Dermis blood vessel endothelial cell (primary cell): ENCODE measurements at regions not wholly inside any gene's neighbourhood (a gene's known extent, or its start where the extent isn't known, plus 50 kb on each side); places are given as distances from the start of the nearest gene placed in this dataset.
"Not testable (repeated sequence)": the region's sequence is repeated elsewhere in the genome, so short reads cannot be mapped to it uniquely, and the experiment has no call there.

ENCODE experiments used
- DNase-seq: peaks from one replicate; pipeline ENCODE4 v3.0.0; 2010

DNA sequence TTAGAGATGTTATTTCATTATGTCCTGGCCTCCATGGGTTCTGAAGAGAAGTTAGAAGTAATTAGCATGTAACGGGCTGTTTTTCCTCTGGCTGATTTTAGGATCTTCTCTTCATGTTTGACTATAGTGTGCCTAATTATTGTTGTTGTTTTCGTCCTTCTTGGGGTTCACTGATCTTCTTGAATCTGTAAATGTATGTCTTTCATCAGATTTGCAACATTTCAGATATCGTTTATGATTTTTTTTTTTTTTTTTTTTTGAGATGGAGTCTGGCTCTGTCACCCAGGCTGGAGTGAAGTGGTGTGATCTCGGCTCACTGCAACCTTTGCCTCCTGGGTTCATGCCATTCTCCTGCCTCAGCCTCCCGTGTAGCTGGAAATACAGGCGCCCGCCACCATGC is 246.7 kb downstream of the TFAP2C start:
- DNase-seq, result no peak

DNA sequence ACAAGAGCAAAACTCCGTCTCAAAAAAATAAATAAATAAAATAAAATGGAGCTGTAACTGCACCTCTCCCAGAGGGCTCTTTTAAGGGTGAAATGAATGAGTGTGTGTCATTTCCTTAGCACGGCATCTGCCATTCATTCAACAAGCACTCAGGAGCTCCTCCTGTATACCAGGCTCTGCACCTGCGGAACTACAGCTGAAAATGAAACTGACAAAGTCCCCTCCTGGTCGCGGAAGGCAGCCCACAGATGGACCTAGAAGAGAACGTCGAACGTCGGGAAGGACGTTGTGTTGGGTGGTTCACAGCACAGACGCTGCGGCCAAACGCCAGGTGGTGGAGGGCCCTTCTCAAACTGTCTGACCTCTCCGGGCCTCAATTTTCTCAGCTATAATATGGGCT is 256.4 kb downstream of the TFAP2C start:
- no peak for DNase-seq

DNA sequence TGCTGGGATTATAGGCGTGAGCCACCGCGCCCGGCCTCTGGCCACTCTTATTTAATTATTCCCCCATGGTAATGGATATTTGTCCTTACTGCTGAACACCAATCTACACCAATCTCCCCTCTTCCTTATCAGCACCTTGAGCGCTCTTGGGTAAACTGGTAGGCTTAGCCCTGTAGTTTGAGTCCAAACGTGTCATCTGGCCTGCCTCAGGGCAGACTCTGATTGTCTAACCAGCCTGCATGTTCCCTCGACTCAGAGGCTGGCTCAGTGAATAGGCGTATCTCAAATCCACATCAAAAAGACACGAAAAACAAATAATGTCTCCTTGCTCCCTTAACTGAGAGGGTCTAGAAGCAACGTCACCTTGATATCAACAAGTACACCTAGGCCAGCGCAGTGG is 260.9 kb downstream of the TFAP2C start:
- no peak for DNase-seq

DNA sequence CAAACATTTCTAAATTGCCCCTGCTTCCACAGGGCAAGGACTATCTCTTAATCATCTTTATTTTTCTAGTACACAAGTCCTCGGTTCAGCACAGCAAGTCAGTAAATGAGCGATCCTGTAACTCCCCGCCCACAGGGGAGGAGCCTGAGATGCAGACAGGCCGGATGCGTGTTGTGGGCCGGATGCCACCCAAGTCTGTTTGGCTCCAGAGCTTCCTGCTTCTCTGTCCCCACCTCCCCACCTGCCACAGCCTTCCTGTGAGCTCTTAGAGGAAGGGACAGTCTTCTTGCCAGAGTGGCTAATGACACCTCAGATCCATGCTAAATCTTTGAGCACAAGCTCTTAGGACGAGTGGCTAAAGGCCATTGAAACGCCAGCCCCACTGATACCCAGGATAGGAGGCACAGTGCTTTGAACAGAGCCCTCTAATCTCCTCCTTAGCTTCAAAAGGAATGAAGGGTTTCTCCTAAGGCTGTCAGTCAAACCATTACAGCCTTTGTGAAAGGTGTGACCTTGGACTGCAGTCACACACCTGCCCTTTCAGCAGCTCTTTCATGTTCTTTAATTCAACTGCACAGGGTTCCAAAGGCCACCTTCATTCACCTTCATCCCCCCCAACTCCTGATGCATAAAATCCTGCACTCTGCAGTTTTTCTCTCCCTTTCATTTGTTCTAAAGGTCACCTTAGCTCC is 264.3 kb downstream of the TFAP2C start:
- no peak for DNase-seq

DNA sequence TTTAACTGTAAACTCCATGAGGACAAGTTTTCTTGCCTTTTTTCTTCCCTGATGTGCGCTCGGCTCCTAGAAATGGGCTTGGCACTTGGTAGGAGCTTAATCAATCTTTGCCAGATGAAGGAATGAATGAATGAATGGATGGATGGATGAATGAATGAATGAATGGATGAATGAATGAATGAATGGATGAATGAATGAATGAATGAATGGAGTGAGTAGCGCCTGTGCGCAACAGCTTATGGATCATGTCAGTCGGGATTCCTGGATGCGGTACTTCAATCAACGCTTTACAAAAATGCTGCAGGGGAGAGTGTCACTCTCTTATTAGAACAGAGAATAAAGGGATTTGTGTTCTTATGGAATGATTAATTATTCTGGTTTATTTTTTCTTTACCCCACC is 267.3 kb downstream of the TFAP2C start:
- DNase-seq, result no peak

DNA sequence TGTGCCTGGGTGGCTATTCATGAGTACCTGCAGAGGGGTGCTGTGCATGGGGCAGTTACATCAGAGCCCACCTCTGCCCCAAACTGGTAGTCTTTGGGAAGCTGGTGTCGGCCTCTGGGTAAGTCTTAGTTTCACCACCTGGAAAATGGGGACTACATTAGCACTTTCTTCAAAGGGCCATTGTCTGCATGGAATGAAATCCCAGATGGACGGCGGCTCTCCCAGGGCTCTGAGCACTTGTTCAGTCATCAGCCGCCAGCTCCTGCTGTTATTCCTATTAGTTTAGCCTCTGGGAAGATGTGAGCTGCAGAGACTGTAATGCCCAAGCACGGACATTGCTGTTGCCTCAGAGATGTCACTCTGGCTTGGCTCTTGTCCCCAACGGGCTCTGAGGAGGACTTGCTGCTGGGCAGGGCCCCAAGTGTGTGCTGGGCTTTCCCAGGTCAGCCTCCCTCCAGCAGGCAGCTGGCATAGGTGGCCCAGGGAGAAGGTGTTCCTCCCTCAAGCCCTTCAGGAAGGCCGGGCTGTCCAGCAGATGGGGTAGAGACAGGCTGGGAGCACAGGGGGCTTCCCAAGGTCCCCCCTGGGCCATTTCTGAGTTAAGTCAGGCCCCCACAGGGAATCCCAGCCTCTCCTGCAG is 268.3 kb downstream of the TFAP2C start:
- no peak for DNase-seq

DNA sequence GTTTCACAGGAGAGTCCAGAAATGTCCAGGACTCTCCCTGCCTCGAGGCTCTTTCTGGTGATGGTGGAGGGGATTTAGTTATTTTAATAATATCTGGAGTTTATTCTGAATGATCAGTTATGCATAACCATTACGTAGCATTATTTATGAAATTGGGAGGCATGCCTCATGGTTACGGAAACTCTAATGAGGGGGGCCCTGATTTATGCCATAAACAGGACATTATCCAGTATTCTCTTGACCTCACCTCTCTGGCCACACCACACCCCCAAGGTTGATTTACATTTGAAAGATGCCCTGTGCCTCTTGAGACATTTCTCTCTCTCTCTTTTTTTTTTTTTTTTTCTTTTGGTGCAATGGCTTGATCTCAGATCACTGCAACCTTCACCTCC is 268.8 kb downstream of the TFAP2C start:
- no peak for DNase-seq

DNA sequence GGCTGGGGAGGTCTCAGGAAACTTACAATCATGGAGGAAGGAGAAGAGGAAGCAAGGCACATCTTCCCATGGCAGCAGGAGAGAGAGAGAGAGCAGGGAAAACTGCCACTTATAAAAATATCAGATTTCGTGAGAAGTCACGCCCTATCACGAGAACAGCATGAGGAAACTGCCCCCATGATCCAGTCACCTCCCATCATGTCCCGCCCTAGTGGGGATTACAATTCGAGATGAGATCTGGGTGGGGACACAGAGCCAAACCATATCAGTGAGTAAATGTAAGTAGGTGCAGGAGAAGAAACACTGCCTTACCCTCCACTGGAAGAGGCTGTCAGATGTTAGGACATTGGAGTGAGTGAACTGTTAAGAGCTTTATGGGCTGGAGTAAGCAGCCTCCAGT is 270.4 kb downstream of the TFAP2C start:
- no peak for DNase-seq

DNA sequence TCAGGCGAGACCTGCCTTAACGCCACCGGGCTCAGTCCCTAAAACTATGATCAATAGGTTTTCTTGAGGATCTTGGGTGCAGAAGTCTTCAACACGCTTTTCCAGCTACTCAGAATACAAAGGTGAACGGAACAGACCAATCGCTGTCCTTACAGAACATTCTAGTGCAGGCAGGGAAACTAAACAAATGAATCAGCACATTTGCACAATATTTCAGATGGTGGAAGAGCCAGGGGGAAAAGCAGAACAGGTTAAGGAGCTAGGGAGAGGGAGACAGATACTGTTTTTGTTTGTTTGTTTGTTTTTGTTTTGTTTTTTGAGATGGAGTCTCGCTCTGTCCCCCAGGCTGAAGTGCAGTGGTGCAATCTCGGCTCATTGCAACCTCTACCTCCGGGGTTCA is 271.1 kb downstream of the TFAP2C start:
- no peak for DNase-seq

DNA sequence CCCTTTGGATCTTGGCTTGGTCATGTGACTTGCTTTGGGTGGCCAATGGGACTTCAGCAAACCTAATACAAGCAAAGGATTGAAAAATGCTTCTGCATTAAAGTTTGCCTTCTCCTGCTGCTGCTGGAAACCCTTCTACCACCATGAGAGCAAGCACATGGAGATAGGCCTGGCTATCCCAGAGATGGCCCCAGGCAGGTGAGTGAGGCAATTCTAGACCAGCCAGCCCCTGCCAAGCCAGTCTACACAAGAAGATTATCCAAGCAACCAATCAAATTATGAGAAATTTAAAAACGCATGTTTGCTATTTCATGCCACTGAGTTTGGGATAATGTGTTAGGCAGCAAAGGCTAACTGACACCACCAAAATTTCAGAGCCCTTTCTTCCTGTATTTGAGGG is 274.3 kb downstream of the TFAP2C start:
- no peak for DNase-seq

DNA sequence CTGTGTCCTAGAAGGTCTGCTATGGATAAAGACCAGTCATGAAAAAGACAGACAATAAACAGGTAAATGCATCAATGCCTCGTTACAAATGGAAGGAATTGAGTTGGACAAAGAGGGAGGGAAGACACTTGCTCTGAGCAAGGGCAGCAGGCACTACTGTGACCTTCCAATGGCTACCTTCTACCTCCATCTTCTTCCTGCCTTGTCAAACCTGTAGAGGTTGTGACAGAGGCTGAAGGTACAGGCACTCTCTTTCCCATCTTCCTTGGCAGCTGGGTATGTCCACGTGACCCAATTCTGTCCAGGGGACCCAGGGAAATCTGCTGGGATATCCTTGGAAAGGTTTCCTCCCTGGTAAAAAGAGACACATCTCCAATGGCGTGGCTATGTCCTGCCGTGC is 274.8 kb downstream of the TFAP2C start:
- DNase-seq, result no peak

DNA sequence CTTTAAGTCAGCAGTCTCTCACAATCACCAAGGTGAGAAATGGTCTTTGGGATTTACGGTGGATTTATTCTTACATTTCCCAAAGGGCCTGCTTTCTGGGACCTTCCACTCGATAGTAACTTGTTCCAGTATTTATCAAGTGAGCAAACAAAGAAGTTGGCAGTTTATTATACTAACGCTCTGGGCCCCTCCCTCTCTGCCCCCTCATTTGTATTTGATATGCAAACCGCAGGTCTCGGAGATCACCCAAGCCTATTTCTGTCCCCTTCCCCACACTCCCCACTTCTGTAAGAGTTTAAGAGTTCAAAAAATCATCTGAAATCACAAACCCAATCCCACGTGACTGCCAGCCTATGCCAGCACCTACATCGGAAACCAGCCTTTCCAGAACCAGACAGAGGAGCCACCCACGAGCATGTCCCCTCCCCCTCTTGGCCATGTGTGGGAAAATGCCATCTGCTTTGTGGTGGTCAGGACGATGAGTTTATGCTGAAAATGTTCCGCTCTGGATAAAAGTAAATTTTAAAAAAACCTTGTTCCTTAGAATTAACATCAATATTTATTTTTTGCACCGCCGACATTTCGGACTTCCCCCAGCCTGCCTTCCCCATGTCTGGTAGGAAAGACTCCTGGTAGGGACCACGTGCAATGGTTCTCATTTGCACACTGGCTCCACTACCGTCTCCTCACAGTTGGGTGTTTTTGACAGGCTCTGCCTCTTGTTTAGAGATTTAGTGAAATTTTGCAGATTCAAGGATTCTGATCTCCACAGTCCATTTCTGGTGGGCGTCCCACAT is 281.0 kb downstream of the TFAP2C start:
- no peak for DNase-seq

DNA sequence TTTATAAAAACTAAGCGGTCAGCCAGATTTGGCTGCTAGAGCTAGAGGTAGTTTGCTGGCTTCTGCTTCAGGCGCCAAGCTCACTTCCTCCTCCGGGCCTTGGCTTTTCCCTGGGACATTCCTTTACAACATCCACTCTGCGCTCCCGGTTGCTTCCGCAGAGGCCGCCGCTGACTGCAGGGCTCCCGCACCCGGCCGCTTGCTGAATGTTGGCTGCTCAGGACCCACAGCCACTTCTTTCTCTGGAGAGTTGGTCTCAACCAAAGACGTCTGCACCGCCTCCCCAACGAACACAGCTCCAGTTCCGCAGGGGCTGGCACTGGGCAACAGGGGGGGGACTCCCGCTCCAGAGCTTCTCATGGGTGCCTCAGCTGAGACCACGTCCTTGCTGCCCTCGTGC is 282.8 kb downstream of the TFAP2C start:
- DNase-seq, result no peak

DNA sequence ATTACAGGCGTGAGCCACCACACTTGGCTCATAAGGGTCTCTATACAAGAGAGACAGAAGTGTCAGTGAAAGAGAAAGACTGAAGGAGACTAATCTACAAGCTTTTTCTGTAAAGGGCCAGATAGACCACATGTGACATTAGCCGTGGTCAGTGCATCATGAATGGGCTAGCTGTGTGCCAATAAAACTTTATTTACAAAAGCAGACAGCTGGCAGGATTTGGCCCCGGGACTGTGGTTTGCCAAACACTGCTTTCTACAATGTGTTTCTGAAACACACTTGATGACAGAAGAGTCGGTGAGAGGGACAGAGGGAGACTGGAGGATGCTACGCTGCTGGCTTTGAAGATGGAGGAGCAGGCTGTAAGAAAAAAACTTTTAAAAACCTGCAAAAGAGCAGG is 285.4 kb downstream of the TFAP2C start:
- no peak for DNase-seq

DNA sequence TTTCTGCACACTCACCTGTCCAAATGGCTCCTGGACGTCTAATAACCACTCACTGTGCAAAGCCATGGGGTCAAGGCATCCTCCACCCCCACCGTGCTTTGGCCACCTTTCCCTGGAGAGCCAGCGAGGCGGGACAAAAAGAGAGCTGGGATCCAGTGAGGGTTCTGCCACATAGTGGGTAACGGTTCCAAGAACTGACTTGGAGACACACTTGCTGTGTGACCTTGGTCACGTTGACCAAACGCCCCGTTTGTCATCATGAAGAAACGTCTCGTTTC is 287.2 kb downstream of the TFAP2C start:
- no peak for DNase-seq

DNA sequence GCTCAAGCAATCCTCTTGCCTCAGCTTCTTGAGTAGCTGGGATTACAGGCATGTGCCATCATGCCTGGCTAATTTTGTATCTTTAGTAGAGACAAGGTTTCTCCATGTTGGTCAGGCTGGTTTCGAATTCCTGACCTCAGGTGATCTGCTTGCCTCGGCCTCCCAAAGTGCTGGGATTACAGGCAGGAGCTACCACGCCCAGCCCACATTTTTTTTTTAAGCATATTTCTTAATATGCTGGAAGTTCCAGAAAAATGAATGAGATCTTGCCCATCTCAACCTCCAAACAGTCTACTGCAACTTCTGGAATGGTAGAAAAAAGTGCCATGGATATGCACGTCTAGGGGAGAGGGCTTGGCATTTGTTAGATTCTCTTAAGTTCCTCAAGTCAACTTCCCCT is 290.9 kb downstream of the TFAP2C start:
- DNase-seq, result not testable (repeated sequence)

DNA sequence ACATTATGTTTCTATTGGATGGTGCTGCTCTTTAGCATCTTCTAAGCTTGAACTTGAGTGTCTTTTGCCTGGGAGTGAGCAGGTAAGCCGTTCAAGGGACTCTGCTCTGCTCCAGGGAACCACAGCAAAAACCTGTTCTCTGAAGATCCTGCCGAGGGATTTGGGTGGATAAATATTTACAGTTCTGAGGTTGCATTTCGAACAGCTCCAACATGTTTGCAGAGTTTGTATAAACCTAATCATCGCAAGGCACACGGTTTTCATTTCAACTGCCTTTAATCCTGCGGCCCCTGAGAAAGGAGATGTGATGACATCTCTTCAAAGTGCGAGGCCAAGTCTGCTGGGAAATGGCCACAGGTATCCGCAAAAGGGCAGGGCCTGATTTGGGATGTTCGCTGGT is 293.4 kb downstream of the TFAP2C start:
- no peak for DNase-seq

DNA sequence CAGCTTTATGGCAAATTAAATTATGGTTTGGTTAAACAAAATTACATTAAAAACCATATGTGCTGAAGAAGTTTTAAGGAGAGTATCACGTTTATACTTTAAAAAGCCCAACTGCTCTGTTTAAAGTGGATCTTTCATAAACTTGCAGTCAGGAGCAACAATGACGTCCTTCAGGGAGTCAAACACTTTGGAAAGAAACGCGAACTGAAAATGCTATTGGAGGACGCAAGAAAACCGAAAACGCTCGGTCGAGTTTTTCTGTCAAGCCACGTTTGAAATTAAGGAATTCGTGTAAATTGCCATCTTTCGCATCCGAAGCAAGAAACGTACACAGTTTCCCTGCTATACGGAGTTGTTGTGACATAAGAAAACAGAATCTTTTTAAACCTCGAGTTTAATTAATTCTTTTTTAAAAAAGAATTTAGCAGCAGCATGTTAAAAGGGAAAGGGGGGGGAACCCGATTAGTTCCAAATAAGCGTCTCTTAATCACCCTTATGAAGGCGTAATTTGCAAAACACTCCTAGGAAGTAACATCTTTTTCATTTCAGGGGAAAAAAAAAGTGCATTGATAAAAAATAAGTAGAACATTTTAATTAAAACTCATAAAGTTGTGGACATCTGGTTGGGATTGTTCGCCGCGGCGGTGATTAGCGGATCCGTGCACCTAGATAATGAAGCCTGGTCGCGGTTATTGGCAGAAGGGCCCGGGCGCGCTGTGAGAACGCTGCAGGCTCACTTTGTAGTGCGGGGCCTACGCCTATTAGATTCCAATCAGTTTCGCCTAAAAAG is 295.4 kb downstream of the TFAP2C start:
- DNase-seq, result no peak

DNA sequence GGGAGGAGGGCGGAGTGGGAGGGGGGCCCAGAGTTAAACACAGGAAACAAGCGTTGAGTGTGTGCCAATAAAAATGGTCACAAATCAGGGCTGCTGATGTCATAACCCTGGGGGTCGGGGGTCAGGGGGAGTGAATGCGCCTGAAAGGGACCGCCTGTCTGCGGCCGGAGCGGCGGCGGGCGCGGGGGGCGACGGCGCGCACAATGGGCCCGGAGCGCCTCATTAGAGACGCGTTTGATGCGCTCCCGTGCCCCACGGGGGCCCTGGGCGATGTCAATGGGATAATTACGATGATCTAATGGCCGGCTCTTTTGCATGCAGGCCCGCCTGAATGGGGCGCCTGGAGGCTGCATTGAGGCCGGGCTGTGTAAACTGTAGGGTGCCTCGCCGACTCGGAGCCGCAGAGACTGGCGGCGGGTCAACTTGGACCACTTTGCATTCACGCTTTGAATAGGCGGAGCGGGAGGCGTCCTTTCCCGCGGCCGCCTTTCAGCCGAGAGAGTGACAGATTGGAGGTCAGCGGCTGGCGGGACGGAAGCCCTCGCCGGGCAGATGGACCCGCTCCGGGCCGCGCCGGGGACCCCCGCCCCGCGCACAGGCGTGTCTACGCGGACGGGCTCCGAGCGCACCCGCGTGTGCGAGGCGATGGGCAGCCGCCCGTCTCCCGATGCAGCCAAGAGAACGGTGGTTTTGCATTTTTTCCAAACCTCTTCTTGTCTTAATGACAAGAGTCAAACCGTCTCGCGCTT is 296.1 kb downstream of the TFAP2C start:
- no peak for DNase-seq

DNA sequence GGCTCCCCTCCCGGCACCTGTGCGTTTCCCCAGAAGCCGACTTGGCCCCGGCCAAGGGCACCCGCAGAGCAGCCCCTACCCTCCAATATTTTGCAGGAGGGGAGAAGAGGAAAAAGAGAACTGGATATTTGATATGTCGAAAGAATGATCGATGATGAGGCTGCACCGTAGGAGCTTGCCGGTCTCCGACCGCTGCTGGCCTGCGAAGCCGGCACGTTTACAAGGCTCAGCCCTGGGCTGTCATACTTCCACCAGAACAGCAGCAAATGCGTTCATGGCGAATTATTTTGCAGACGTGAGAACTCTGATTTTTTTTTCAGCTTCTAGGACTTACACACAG is 296.7 kb downstream of the TFAP2C start:
- no peak for DNase-seq

DNA sequence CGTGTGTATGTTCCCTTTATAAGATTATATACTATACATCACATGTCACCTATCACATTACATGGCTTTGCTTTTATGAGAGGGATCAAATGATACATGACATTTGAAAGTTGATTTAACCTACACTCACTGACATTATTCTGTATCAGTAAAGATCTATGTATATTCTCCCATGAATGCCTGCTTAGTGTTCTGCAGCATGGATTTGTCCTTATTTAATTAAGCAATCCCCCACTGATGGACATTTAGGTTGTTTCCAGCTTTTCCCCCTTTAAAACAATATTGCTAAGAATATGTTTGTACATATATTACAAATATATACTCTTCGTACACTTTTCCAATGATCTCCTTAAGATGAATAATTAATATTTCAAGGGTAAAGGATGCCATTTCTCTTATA is 297.4 kb downstream of the TFAP2C start:
- DNase-seq, result no peak

DNA sequence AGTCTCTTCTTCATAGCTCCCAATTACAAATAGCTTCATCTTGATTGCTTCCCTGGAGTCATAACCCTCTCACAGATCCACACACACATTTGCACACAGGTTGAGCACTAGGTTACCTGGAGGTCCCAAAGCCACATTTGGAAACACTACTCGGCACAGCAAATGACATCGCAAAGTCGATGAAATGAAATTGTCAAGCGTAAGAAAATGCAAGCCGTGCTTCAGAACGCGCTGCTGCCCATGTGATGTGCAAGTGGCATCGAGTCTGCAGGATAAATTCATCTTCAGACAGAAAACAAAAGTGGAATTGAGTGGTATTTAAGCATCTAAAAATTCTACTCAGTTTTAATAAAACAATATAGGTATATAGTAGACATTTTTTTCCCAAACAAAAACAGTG is 298.0 kb downstream of the TFAP2C start:
- no peak for DNase-seq

DNA sequence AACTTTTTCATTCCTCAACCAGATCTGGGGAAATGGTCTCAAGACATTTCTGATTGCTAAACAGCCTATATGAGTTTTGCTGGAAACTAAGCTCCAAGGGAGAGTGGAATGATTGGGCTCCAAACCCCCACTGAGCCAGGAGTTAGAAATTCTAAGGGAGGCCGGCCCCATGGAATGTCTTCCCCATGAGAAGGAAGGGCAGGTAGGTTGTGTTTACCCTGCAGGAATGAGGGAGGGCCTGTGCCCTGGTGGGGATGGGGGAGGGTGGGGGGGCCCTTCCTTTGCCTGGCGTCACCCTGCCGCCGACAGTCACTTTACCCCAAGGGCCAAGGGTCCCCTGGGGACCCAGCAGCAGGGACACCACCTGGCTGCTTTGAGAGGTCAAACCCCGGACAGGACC is 298.9 kb downstream of the TFAP2C start:
- no peak for DNase-seq
